Sigmoid colon (tissue), 4 donors: ENCODE measurements at regions not wholly inside any gene's neighbourhood (a gene's known extent, or its start where the extent isn't known, plus 50 kb on each side); places are given as distances from the start of the nearest gene placed in this dataset.

Experiments used
- CTCF ChIP-seq, 4 experiments: fragments of 450-650 bp in 3 of 4; fragments of 200-600 bp in 1 of 4; IDR thresholded peaks; one replicate each; pipeline ENCODE4 v1.5.1; 2016 to 2019; ENCODE audit warnings: antibody characterized with exemption in 4 of 4, mild to moderate bottlenecking in 3 of 4, moderate library complexity in 2 of 4
- EP300 ChIP-seq, 4 donors: sonication (generic); formaldehyde crosslinking; IDR thresholded peaks; one replicate each; pipeline ENCODE4 v1.6.1; 2017; ENCODE audit warnings: antibody characterized with exemption in 4 of 4
- POLR2A ChIP-seq, 2 donors: fragments of 450-650 bp; IDR thresholded peaks; one replicate each; pipeline ENCODE4 v1.6.1; 2016; ENCODE audit warnings: antibody characterized with exemption in 2 of 2, mild to moderate bottlenecking in 2 of 2, moderate library complexity in 2 of 2
- POLR2AphosphoS5 ChIP-seq, 4 donors: sonication (generic); formaldehyde crosslinking; IDR thresholded peaks; one replicate each; pipeline ENCODE4 v1.6.1; 2017; ENCODE audit warnings: antibody characterized with exemption in 4 of 4

GRCh38 chr5:142509026-142509425 is 176.9 kb downstream of the FGF1 start:
- TF ChIP-seq CTCF (IDR thresholded peaks at IDR 0.05) (no peak), EP300 (IDR thresholded peaks at IDR 0.05) (no peak), POLR2A (IDR thresholded peaks at IDR 0.05) (no peak), POLR2AphosphoS5 (IDR thresholded peaks at IDR 0.05) (no peak)
